HK-2 (cell line): ENCODE measurements at regions not wholly inside any gene's neighbourhood (a gene's known extent, or its start where the extent isn't known, plus 50 kb on each side); places are given as distances from the start of the nearest gene placed in this dataset.

ENCODE experiments used
- DNase-seq: peaks from one replicate; pipeline ENCODE4 v3.0.0-alpha.2; 2018; ENCODE audit not compliant: unreplicated experiment

DNA sequence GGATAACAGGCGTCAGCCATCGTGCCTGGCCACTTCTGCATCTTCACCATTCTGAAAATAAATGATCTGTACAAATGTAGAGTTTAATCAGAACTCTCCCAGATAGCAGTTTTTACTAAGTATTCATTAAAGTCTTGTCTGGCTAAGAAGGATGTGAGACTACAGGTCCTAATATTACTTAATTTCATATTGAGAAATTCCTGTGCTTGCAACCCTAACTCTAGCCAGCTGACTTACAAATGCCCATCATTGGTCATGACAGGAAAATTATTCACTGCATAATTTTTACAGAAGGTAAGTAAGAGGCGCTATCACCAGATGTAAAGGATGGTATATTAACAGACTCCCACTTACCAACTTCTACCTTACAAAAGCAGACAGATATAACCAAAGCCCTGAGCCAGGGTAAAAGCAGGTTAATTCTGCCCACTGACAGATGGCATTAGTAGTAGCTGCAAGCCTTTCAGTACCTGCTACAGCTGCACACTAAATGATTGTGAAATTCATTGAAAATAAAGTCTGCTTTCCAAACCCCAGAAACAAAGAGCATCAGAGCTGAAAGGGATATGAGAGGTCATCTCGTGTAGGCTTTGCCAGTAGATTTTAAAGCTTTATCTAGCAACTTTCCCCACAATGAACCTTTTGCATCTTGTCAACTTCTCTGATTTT lies 55.9 kb upstream of the FOXN2 start:
- no peak for DNase-seq

DNA sequence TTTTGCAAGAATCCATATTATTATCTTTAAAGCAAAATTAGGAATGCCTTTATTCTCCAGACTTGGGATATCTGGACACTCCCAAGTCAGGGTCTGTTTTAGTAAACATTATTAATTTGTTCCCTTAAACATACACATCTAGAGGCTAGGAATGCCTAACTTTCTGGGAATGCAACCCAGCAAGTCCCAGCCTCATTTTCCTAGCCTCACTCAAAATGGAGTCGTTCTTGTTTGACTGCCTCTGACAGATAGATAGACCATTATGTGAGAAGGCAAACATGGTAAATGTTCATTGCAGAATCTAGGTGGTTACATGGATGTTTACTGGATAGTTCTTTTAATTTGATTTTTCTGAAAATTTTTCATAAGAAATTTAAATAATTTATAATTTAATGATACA lies 54.7 kb upstream of the FOXN2 start:
- DNase-seq = no peak

GRCh38 chr2:48264627-48265026 lies 49.9 kb upstream of the FOXN2 start:
- no peak for DNase-seq
